CD14-positive monocyte (primary cell): ENCODE measurements at regions not wholly inside any gene's neighbourhood (a gene's known extent, or its start where the extent isn't known, plus 50 kb on each side); places are given as distances from the start of the nearest gene placed in this dataset.

Source experiments
- DNase-seq, 3 donors: peaks; one replicate each; pipeline ENCODE4 v3.0.0-alpha.2; 2011 to 2022
- H2AFZ ChIP-seq: 2 replicates; pipeline ENCODE4 v1.6.0; 2012; ENCODE audit warnings: mild to moderate bottlenecking, low read depth, low read length, inconsistent platforms; ENCODE audit not compliant: insufficient read depth, poor library complexity, severe bottlenecking
- H3K27ac ChIP-seq, 2 donors: 1 replicate in 1 of 2; 2 replicates in 1 of 2; pipeline ENCODE4 v1.5.1; 2012 to 2013; ENCODE audit warnings: low read length in 2 of 2, control low read depth in 1 of 2, inconsistent platforms in 1 of 2, low read depth in 1 of 2, mild to moderate bottlenecking in 1 of 2
- H3K27me3 ChIP-seq, 2 donors: one replicate each; pipeline versions ENCODE4 v1.6.0 to v1.6.1; 2011 to 2013; ENCODE audit warnings: low read length in 2 of 2; ENCODE audit not compliant: control insufficient read depth in 2 of 2, insufficient read depth in 2 of 2
- H3K36me3 ChIP-seq, 2 donors: replicated peaks in 1 of 2; 1 replicate in 1 of 2; 2 replicates in 1 of 2; pipeline versions ENCODE4 v1.5.1 to v1.6.1; 2012 to 2013; ENCODE audit warnings: low read length in 2 of 2, control low read depth in 1 of 2, inconsistent platforms in 1 of 2, mild to moderate bottlenecking in 1 of 2; ENCODE audit not compliant: insufficient read depth in 2 of 2, control insufficient read depth in 1 of 2
- H3K4me1 ChIP-seq, 2 donors: 1 replicate in 1 of 2; 2 replicates in 1 of 2; pipeline versions ENCODE4 v1.5.1 to v1.6.1; 2012 to 2013; ENCODE audit warnings: low read length in 2 of 2, control low read depth in 1 of 2, inconsistent platforms in 1 of 2, mild to moderate bottlenecking in 1 of 2, moderate library complexity in 1 of 2; ENCODE audit not compliant: insufficient read depth in 2 of 2, control insufficient read depth in 1 of 2
- H3K4me2 ChIP-seq: replicated peaks from 2 replicates; pipeline ENCODE3; 2012; ENCODE audit warnings: low read length, moderate library complexity, mild to moderate bottlenecking; ENCODE audit not compliant: poor library complexity, severe bottlenecking; ENCODE audit errors: extremely low read depth
- H3K4me3 ChIP-seq, 3 experiments: fragments of 200-600 bp in 1 of 3; sonication (generic) in 1 of 3; replicated peaks in 1 of 3; 1 replicate in 2 of 3; 2 replicates in 1 of 3; pipeline ENCODE4 v1.5.1; 2011 to 2013; ENCODE audit warnings: low read length in 3 of 3, mild to moderate bottlenecking in 3 of 3, control low read depth in 2 of 3, low read depth in 2 of 3, inconsistent platforms in 1 of 3, moderate library complexity in 1 of 3
- H3K79me2 ChIP-seq: 2 replicates; pipeline ENCODE4 v1.6.0; 2012; ENCODE audit warnings: mild to moderate bottlenecking, control low read depth, inconsistent platforms, low read length, moderate library complexity; ENCODE audit not compliant: insufficient read depth
- H3K9ac ChIP-seq: 2 replicates; pipeline ENCODE4 v1.6.0; 2017; ENCODE audit warnings: low read length, mild to moderate bottlenecking; ENCODE audit not compliant: insufficient read depth, poor library complexity, severe bottlenecking
- H3K9me3 ChIP-seq, 2 donors: replicated peaks in 1 of 2; 1 replicate in 1 of 2; 2 replicates in 1 of 2; pipeline versions ENCODE4 v1.5.1 to v1.6.1; 2012 to 2013; ENCODE audit warnings: low read length in 2 of 2, control low read depth in 1 of 2; ENCODE audit not compliant: control insufficient read depth in 1 of 2, insufficient read depth in 1 of 2
- H4K20me1 ChIP-seq: 2 replicates; pipeline ENCODE4 v1.6.0; 2012; ENCODE audit warnings: mild to moderate bottlenecking, low read length, control low read depth, moderate library complexity; ENCODE audit not compliant: insufficient read depth
- H3K27ac Mint-ChIP-seq, 7 donors: one replicate each; pipeline ENCODE4 v1.8.0; 2020; ENCODE audit warnings: mild to moderate bottlenecking in 7 of 7, mixed read lengths in 7 of 7, moderate library complexity in 6 of 7, inconsistent platforms in 2 of 7
- H3K27me3 Mint-ChIP-seq, 3 donors: one replicate each; pipeline ENCODE4 v1.8.0; 2021 to 2022; ENCODE audit warnings: low read depth in 3 of 3, mild to moderate bottlenecking in 3 of 3, mixed read lengths in 3 of 3, moderate library complexity in 3 of 3, inconsistent platforms in 1 of 3
- H3K36me3 Mint-ChIP-seq, 2 donors: one replicate each; pipeline ENCODE4 v1.8.0; 2020; ENCODE audit warnings: mixed read lengths in 2 of 2, inconsistent platforms in 1 of 2, mild to moderate bottlenecking in 1 of 2
- H3K4me1 Mint-ChIP-seq: one replicate; pipeline ENCODE4 v1.8.0; 2020; ENCODE audit warnings: mild to moderate bottlenecking, mixed read lengths
- H3K4me3 Mint-ChIP-seq, 2 donors: one replicate each; pipeline ENCODE4 v1.8.0; 2020; ENCODE audit warnings: mild to moderate bottlenecking in 2 of 2, mixed read lengths in 2 of 2, moderate library complexity in 1 of 2
- H3K9me3 Mint-ChIP-seq, 7 donors: one replicate each; pipeline ENCODE4 v1.8.0; 2020 to 2022; ENCODE audit warnings: mixed read lengths in 7 of 7, mild to moderate bottlenecking in 6 of 7, moderate library complexity in 6 of 7, inconsistent platforms in 2 of 7
- WGBS: methylation state at CpG from one replicate; pipeline ENCODE4 v1.1.5; 2013; ENCODE audit warnings: missing lambda C conversion rate; ENCODE audit not compliant: insufficient coverage; 5-methylcytosine and 5-hydroxymethylcytosine counted together
- intact Hi-C, 2 donors: fragments of 100-400 bp; cut with micrococcal nuclease; formaldehyde crosslinking; loops; one replicate each; pipeline versions ENCODE4 v1.15.0 to v1.15.1; 2023
- TF ChIP-seq, protein P1 (sequence below): fragments of 200-600 bp; IDR thresholded peaks from one replicate; pipeline ENCODE4 v1.8.0; 2022; ENCODE audit warnings: antibody characterized with exemption, mild to moderate bottlenecking

DNA sequence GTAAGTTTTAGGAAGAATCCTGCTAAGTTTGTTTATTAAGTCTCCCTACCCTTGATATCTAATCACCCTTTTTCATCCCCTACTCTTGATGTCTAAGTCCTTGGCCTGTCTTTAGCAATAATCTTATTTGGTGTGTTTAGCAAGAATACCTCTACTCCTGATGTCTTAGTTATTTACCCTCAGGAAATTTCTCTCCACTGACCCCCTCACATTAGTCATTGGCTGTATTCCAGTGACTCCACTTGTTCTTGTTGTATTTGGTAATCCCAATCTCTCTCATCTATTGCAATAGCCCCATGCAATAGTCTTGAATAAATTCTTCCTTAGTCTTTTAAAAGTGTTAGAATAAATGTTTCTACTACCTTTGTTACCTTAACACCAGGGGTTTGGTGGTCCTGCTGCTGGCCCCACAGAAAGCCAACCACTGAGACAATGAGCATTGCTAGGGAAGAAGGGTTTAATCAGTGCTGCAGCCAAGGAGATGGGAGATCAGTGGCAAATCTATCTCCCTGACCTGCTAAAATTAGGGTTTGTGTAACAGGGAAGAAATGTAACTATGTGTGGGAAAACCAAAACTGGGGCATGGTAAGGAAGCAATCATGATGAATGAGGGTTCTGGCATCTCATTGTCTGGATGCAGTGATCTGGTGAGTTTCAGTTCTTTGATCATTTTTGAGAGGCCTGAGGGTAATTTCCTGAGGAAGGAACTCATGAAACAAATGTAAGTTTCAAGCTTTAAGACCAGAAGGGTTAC, 236.4 kb upstream of the DAB2 start:
- Histone ChIP-seq H2AFZ (no peak overlapping the region), H3K27me3 (no peaks in the 10 kb centered on the region), H3K79me2 (no peaks in the 10 kb centered on the region), H3K9me3 (peaks cover 0 to 16% of the 10 kb centered on the region in 2 donors), H3K4me2 (no peak overlapping the region), H4K20me1 (no peaks in the 10 kb centered on the region), H3K36me3 (no peaks in the 10 kb centered on the region), H3K4me3 (no peak overlapping the region), H3K4me1 (peaks cover 0 to 6% of the 10 kb centered on the region in 2 donors), H3K9ac (no peak overlapping the region), H3K27ac (no peak overlapping the region)
- Mint-ChIP-seq H3K27ac (no peak overlapping the region), H3K4me1 (peaks cover 18% of the 10 kb centered on the region), H3K36me3 (no peaks in the 10 kb centered on the region), H3K27me3 (peaks cover 0 to 2% (median 1%) of the 10 kb centered on the region in 3 donors), H3K4me3 (peak overlapping the region in 1 of 2 donors; percentile 13), H3K9me3 (peaks cover 4 to 13% (median 11%) of the 10 kb centered on the region in 7 donors)
- TF ChIP-seq, protein P1, sequence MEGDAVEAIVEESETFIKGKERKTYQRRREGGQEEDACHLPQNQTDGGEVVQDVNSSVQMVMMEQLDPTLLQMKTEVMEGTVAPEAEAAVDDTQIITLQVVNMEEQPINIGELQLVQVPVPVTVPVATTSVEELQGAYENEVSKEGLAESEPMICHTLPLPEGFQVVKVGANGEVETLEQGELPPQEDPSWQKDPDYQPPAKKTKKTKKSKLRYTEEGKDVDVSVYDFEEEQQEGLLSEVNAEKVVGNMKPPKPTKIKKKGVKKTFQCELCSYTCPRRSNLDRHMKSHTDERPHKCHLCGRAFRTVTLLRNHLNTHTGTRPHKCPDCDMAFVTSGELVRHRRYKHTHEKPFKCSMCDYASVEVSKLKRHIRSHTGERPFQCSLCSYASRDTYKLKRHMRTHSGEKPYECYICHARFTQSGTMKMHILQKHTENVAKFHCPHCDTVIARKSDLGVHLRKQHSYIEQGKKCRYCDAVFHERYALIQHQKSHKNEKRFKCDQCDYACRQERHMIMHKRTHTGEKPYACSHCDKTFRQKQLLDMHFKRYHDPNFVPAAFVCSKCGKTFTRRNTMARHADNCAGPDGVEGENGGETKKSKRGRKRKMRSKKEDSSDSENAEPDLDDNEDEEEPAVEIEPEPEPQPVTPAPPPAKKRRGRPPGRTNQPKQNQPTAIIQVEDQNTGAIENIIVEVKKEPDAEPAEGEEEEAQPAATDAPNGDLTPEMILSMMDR: no peak
- DNase-seq: no peak
- intact Hi-C loops: no loop called here

DNA sequence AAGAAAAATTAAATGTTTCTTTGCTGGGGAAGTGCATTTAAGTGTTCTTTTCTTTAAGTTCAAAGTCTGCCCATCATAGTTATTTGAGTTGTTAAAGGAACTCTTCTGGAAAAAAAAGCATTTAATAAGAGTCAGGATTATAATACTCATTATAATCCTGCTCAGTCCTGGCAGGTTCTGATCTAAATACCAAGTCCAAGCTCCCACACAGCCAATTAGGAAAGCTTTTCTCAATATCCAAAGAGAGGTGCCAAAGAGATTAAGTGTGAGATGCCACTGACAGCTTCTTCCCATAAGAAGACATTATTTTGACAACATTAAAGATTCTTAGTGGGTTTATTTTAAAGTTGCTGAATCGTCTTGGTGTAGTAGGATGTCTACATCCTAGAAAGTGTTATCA, 235.2 kb upstream of the DAB2 start:
- Histone ChIP-seq H3K27ac (no peak overlapping the region), H3K9ac (no peak overlapping the region), H3K79me2 (no peaks in the 10 kb centered on the region), H3K4me3 (no peak overlapping the region), H4K20me1 (no peaks in the 10 kb centered on the region), H3K4me1 (peaks cover 2 to 8% of the 10 kb centered on the region in 2 donors), H3K27me3 (no peaks in the 10 kb centered on the region), H3K9me3 (peaks cover 0 to 10% of the 10 kb centered on the region in 2 donors), H2AFZ (no peak overlapping the region), H3K36me3 (no peaks in the 10 kb centered on the region), H3K4me2 (no peak overlapping the region)
- DNase-seq: no peak
- H3K4me1 Mint-ChIP-seq: peaks cover 22% of the 10 kb centered on the region
- WGBS: no CpG with 5 or more reads among the region's 1 CpG
- H3K4me3 Mint-ChIP-seq: no peak overlapping the region
- no peak overlapping the region for H3K27ac Mint-ChIP-seq
- H3K9me3 Mint-ChIP-seq: peaks cover 1 to 8% (median 7%) of the 10 kb centered on the region in 7 donors
- H3K36me3 Mint-ChIP-seq: no peaks in the 10 kb centered on the region
- intact Hi-C loops: no loop called here
- TF ChIP-seq, protein P1: no peak
- H3K27me3 Mint-ChIP-seq: peaks cover 0 to 2% (median 1%) of the 10 kb centered on the region in 3 donors
